WTC11 (cell line): ENCODE measurements at regions not wholly inside any gene's neighbourhood (a gene's known extent, or its start where the extent isn't known, plus 50 kb on each side); places are given as distances from the start of the nearest gene placed in this dataset.

Experiments
- ATAC-seq: fragments of 200-7000 bp; cut with Tn5 transposase; 2 replicates; pipeline ENCODE4 v1.10.0; 2021; ENCODE audit warnings: mild to moderate bottlenecking, moderate library complexity
- CTCF ChIA-PET: fragments of 300-600 bp; sonication (Branson Sonifier 250); formaldehyde crosslinking; loops from one replicate; lab custom pipeline; 2021; ENCODE audit warnings: antibody characterized with exemption; lab: Charles Lee
- POLR2A ChIA-PET: fragments of 350-600 bp; sonication (Branson Sonifier 250); formaldehyde crosslinking; loops from one replicate; lab custom pipeline; 2021; ENCODE audit warnings: antibody characterized with exemption; lab: Charles Lee
- DNase-seq: peaks from one replicate; pipeline ENCODE4 v3.0.0; 2021; ENCODE audit warnings: low spot score
- H3K27ac Mint-ChIP-seq: 2 replicates; pipeline ENCODE4 v1.8.0; 2021; ENCODE audit warnings: mixed read lengths
- H3K27me3 Mint-ChIP-seq: 2 replicates; pipeline ENCODE4 v1.8.0; 2021; ENCODE audit warnings: low read depth, mild to moderate bottlenecking, moderate library complexity, mixed read lengths
- H3K36me3 Mint-ChIP-seq: 2 replicates; pipeline ENCODE4 v1.8.0; 2021; ENCODE audit warnings: mixed read lengths
- H3K4me1 Mint-ChIP-seq: 2 replicates; pipeline ENCODE4 v1.8.0; 2022; ENCODE audit warnings: mixed read lengths
- H3K4me3 Mint-ChIP-seq: 2 replicates; pipeline ENCODE4 v1.8.0; 2021; ENCODE audit warnings: mild to moderate bottlenecking, moderate library complexity, mixed read lengths
- H3K9me3 Mint-ChIP-seq: 2 replicates; pipeline ENCODE4 v1.8.0; 2021; ENCODE audit warnings: mixed read lengths
- ETV6 ChIP-seq: sonication (generic); formaldehyde crosslinking; IDR thresholded peaks from 2 replicates; pipeline ENCODE4 v1.8.1; 2022; ENCODE audit warnings: mild to moderate bottlenecking, missing genetic modification reagents
- FOXJ3 ChIP-seq: sonication (generic); formaldehyde crosslinking; IDR thresholded peaks from 2 replicates; pipeline ENCODE4 v1.9.0; 2021; ENCODE audit warnings: missing genetic modification reagents, mild to moderate bottlenecking, borderline replicate concordance
- IRF2 ChIP-seq: sonication (generic); formaldehyde crosslinking; IDR thresholded peaks from 2 replicates; pipeline ENCODE4 v1.8.0; 2022; ENCODE audit warnings: low read depth, missing genetic modification reagents, borderline replicate concordance
- KAT7 ChIP-seq: sonication (generic); formaldehyde crosslinking; IDR thresholded peaks from 2 replicates; pipeline ENCODE4 v1.8.1; 2023; ENCODE audit warnings: missing genetic modification reagents, mild to moderate bottlenecking, borderline replicate concordance
- NFATC4 ChIP-seq: fragments of 250-450 bp; sonication (Bioruptor Pico); IDR thresholded peaks from 2 replicates; pipeline ENCODE4 v1.9.0; 2021; ENCODE audit warnings: mild to moderate bottlenecking
- SMAD3 ChIP-seq: sonication (generic); formaldehyde crosslinking; IDR thresholded peaks from 2 replicates; pipeline ENCODE4 v1.8.0; 2022; ENCODE audit warnings: missing genetic modification reagents, mild to moderate bottlenecking, borderline replicate concordance
- SMAD4 ChIP-seq: sonication (generic); formaldehyde crosslinking; IDR thresholded peaks from 2 replicates; pipeline ENCODE4 v1.8.0; 2022; ENCODE audit warnings: mild to moderate bottlenecking, missing genetic modification reagents
- ZNF232 ChIP-seq: sonication (generic); formaldehyde crosslinking; IDR thresholded peaks from 2 replicates; pipeline ENCODE4 v1.8.0; 2022; ENCODE audit warnings: mild to moderate bottlenecking, missing genetic modification reagents
- ZNF396 ChIP-seq: fragments of 250-450 bp; sonication (Bioruptor Pico); IDR thresholded peaks from 2 replicates; pipeline ENCODE4 v1.8.0; 2021; ENCODE audit warnings: mild to moderate bottlenecking, moderate library complexity, borderline replicate concordance
- TF ChIP-seq, protein P1 (sequence below): sonication (generic); formaldehyde crosslinking; IDR thresholded peaks from 2 replicates; pipeline ENCODE4 v1.8.1; 2022; ENCODE audit warnings: missing genetic modification reagents, borderline replicate concordance
- TF ChIP-seq, protein P2 (sequence below): fragments of 250-450 bp; sonication (Bioruptor Pico); IDR thresholded peaks from 2 replicates; pipeline ENCODE4 v1.9.0; 2021; ENCODE audit warnings: mild to moderate bottlenecking, borderline replicate concordance
- TF ChIP-seq, protein P3 (sequence below): sonication (generic); formaldehyde crosslinking; IDR thresholded peaks from 2 replicates; pipeline ENCODE4 v1.8.0; 2023; ENCODE audit warnings: missing genetic modification reagents
- TF ChIP-seq, protein P4 (sequence below): sonication (generic); formaldehyde crosslinking; IDR thresholded peaks from 2 replicates; pipeline ENCODE4 v1.8.1; 2023; ENCODE audit warnings: mild to moderate bottlenecking, missing genetic modification reagents
- TF ChIP-seq, protein P5 (sequence below): sonication (generic); formaldehyde crosslinking; conservative IDR thresholded peaks from 2 replicates; pipeline ENCODE4 v1.8.1; 2022; ENCODE audit warnings: mild to moderate bottlenecking, missing genetic modification reagents
- TF ChIP-seq, protein P6 (sequence below): sonication (generic); formaldehyde crosslinking; IDR thresholded peaks from 2 replicates; pipeline ENCODE4 v1.8.0; 2022; ENCODE audit warnings: mild to moderate bottlenecking, missing genetic modification reagents

DNA sequence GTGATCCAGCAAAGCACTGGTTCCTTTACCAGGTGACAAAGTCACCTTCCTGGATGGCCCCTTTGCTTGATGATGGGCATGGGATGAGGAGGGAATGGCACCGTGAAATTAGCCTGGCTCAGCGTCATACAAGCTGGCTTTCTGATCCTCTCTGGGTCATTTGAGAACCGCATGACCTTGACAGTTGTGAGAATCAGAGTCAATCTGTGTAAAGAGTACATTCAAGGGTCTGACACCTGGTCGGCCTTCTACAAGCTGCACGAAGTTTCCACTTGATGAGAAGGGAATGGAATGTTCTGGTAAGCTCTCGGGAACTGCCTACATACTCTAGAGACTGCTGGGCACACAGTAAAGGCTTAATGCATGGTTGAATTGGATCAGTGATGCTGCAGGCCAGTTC is 319.8 kb upstream of the TLE3 start:
- H3K9me3 Mint-ChIP-seq, result peaks cover 7% of the 10 kb centered on the region
- CTCF ChIA-PET, result no interaction called here

DNA sequence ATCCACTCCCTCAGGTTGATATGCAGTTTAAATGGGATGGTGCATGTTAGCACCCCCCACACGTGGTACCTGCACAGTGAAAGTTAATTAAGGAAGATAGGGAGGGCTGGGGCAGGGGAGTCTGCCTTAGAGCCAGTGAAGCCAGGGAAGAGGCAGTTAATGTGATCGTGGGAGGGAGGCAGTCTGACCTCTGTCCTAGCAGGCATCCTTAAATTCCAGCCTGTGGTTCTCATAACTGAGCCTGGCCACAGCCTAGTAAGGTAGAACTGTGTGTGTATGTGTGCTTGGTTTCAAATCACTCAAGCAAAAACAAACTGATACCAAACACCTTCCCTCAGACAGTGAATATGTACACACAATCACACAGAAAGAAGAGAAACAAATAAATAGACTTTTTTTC is 319.1 kb upstream of the TLE3 start:
- ChIA-PET POLR2A (no interaction called here), CTCF (no interaction called here)
- Mint-ChIP-seq H3K4me1 (peaks cover 23% of the 10 kb centered on the region), H3K27ac (no peak overlapping the region), H3K4me3 (no peak overlapping the region), H3K9me3 (peaks cover 7% of the 10 kb centered on the region), H3K27me3 (no peaks in the 10 kb centered on the region; the same call in none of the 2 replicates), H3K36me3 (no peaks in the 10 kb centered on the region)
- ATAC-seq (no peak), DNase-seq (no peak)
- TF ChIP-seq ZNF396 (CRISPR knock-in tag), result no peak
- no peak for TF ChIP-seq ETV6
- TF ChIP-seq NFATC4 (CRISPR knock-in tag), result no peak
- TF ChIP-seq IRF2 (CRISPR knock-in tag), result no peak
- no peak for TF ChIP-seq SMAD3 (CRISPR knock-in tag)
- no peak for TF ChIP-seq SMAD4 (CRISPR knock-in tag)
- no peak for TF ChIP-seq ZNF232
- TF ChIP-seq, protein P1, sequence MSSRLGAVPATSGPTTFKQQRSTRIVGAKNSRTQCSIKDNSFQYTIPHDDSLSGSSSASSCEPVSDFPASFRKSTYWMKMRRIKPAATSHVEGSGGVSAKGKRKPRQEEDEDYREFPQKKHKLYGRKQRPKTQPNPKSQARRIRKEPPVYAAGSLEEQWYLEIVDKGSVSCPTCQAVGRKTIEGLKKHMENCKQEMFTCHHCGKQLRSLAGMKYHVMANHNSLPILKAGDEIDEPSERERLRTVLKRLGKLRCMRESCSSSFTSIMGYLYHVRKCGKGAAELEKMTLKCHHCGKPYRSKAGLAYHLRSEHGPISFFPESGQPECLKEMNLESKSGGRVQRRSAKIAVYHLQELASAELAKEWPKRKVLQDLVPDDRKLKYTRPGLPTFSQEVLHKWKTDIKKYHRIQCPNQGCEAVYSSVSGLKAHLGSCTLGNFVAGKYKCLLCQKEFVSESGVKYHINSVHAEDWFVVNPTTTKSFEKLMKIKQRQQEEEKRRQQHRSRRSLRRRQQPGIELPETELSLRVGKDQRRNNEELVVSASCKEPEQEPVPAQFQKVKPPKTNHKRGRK (CRISPR knock-in tag), result no peak
- no peak for TF ChIP-seq FOXJ3 (CRISPR knock-in tag)
- TF ChIP-seq, protein P2, sequence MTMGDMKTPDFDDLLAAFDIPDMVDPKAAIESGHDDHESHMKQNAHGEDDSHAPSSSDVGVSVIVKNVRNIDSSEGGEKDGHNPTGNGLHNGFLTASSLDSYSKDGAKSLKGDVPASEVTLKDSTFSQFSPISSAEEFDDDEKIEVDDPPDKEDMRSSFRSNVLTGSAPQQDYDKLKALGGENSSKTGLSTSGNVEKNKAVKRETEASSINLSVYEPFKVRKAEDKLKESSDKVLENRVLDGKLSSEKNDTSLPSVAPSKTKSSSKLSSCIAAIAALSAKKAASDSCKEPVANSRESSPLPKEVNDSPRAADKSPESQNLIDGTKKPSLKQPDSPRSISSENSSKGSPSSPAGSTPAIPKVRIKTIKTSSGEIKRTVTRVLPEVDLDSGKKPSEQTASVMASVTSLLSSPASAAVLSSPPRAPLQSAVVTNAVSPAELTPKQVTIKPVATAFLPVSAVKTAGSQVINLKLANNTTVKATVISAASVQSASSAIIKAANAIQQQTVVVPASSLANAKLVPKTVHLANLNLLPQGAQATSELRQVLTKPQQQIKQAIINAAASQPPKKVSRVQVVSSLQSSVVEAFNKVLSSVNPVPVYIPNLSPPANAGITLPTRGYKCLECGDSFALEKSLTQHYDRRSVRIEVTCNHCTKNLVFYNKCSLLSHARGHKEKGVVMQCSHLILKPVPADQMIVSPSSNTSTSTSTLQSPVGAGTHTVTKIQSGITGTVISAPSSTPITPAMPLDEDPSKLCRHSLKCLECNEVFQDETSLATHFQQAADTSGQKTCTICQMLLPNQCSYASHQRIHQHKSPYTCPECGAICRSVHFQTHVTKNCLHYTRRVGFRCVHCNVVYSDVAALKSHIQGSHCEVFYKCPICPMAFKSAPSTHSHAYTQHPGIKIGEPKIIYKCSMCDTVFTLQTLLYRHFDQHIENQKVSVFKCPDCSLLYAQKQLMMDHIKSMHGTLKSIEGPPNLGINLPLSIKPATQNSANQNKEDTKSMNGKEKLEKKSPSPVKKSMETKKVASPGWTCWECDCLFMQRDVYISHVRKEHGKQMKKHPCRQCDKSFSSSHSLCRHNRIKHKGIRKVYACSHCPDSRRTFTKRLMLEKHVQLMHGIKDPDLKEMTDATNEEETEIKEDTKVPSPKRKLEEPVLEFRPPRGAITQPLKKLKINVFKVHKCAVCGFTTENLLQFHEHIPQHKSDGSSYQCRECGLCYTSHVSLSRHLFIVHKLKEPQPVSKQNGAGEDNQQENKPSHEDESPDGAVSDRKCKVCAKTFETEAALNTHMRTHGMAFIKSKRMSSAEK (CRISPR knock-in tag), result no peak

More for the DNA sequence above, 319.8 kb upstream of the TLE3 start:
- TF ChIP-seq, protein P3, sequence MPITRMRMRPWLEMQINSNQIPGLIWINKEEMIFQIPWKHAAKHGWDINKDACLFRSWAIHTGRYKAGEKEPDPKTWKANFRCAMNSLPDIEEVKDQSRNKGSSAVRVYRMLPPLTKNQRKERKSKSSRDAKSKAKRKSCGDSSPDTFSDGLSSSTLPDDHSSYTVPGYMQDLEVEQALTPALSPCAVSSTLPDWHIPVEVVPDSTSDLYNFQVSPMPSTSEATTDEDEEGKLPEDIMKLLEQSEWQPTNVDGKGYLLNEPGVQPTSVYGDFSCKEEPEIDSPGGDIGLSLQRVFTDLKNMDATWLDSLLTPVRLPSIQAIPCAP (CRISPR knock-in tag), result no peak
- TF ChIP-seq, protein P4, sequence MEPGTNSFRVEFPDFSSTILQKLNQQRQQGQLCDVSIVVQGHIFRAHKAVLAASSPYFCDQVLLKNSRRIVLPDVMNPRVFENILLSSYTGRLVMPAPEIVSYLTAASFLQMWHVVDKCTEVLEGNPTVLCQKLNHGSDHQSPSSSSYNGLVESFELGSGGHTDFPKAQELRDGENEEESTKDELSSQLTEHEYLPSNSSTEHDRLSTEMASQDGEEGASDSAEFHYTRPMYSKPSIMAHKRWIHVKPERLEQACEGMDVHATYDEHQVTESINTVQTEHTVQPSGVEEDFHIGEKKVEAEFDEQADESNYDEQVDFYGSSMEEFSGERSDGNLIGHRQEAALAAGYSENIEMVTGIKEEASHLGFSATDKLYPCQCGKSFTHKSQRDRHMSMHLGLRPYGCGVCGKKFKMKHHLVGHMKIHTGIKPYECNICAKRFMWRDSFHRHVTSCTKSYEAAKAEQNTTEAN (CRISPR knock-in tag), result no peak
- TF ChIP-seq KAT7 (CRISPR knock-in tag), result no peak
- TF ChIP-seq, protein P5, sequence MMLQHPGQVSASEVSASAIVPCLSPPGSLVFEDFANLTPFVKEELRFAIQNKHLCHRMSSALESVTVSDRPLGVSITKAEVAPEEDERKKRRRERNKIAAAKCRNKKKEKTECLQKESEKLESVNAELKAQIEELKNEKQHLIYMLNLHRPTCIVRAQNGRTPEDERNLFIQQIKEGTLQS (CRISPR knock-in tag), result no peak
- TF ChIP-seq, protein P6, sequence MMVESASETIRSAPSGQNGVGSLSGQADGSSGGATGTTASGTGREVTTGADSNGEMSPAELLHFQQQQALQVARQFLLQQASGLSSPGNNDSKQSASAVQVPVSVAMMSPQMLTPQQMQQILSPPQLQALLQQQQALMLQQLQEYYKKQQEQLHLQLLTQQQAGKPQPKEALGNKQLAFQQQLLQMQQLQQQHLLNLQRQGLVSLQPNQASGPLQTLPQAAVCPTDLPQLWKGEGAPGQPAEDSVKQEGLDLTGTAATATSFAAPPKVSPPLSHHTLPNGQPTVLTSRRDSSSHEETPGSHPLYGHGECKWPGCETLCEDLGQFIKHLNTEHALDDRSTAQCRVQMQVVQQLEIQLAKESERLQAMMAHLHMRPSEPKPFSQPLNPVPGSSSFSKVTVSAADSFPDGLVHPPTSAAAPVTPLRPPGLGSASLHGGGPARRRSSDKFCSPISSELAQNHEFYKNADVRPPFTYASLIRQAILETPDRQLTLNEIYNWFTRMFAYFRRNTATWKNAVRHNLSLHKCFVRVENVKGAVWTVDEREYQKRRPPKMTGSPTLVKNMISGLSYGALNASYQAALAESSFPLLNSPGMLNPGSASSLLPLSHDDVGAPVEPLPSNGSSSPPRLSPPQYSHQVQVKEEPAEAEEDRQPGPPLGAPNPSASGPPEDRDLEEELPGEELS, result no peak
- no peak for ATAC-seq
- H3K4me3 Mint-ChIP-seq, result no peak overlapping the region
- DNase-seq, result no peak
- no peaks in the 10 kb centered on the region for H3K36me3 Mint-ChIP-seq
- no peak overlapping the region for H3K27ac Mint-ChIP-seq
- peaks cover 23% of the 10 kb centered on the region for H3K4me1 Mint-ChIP-seq
- H3K27me3 Mint-ChIP-seq, result no peaks in the 10 kb centered on the region; the same call in none of the 2 replicates
- POLR2A ChIA-PET, result no interaction called here
